Thoracic aorta (tissue), 2 donors: ENCODE measurements at regions not wholly inside any gene's neighbourhood (a gene's known extent, or its start where the extent isn't known, plus 50 kb on each side); places are given as distances from the start of the nearest gene placed in this dataset.

Source experiments
- ATAC-seq: fragments of 150-250 bp; one replicate; pipeline ENCODE4 v1.8.0; 2017; ENCODE audit warnings: low read depth; ENCODE audit not compliant: insufficient number of reproducible peaks, low FRiP score
- DNase-seq: peaks from one replicate; pipeline ENCODE4 v3.0.0-alpha.2; 2020; ENCODE audit warnings: low spot score
- H3K27ac ChIP-seq, 2 donors: fragments of 200-600 bp; sonication (generic); 1 replicate in 1 of 2; 2 replicates in 1 of 2; pipeline ENCODE4 v1.5.1; 2016; ENCODE audit warnings: mild to moderate bottlenecking in 2 of 2, moderate library complexity in 2 of 2
- H3K27me3 ChIP-seq: fragments of 200-600 bp; sonication (generic); replicated peaks from 2 replicates; pipeline ENCODE4 v1.6.0; 2016; ENCODE audit warnings: mild to moderate bottlenecking; ENCODE audit not compliant: insufficient read depth
- H3K36me3 ChIP-seq: fragments of 200-600 bp; sonication (generic); one replicate; pipeline ENCODE4 v1.5.1; 2016
- H3K4me1 ChIP-seq, 2 donors: fragments of 200-600 bp; sonication (generic); 1 replicate in 1 of 2; 2 replicates in 1 of 2; pipeline versions ENCODE4 v1.5.1 to v1.6.0; 2016; ENCODE audit warnings: low read depth in 2 of 2, mild to moderate bottlenecking in 1 of 2; ENCODE audit not compliant: control insufficient read depth in 1 of 2
- H3K4me3 ChIP-seq: fragments of 200-600 bp; sonication (generic); 2 replicates; pipeline ENCODE4 v1.5.1; 2016; ENCODE audit warnings: mild to moderate bottlenecking
- H3K9me3 ChIP-seq: fragments of 200-600 bp; sonication (generic); 2 replicates; pipeline ENCODE4 v1.5.1; 2016
- TF ChIP-seq, protein P1 (sequence below): fragments of 200-600 bp; sonication (generic); IDR thresholded peaks from one replicate; pipeline ENCODE4 v1.5.1; 2019; ENCODE audit warnings: antibody characterized with exemption

DNA sequence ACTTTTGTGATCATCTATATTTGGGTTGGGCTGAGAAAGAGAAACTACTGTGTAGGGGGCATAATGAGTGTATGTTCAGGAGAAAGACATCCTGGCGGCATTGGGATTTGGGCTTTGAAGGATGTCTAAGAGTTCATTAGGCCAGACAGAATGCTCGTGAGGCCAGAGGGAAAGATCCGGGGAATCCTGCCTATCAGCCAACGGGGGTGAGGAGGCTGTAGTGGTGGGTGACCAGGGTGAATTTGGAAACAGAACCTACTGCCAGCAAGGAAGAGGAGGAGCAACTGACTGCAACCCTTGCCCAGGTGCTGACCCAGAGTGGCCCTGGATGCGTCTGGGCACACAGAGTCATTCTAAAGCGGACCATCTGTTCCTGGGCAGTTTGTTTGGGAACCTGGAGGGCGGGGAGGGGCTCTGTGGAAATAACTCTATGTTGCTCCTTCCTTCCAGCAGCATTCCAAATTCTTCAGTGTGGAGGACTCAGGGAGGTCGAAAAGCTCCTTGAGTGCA, 56.9 kb upstream of the ECE1 start:
- no peak for ATAC-seq
- H3K4me1 ChIP-seq, result peaks cover 16 to 22% of the 10 kb centered on the region in 2 donors
- H3K27ac ChIP-seq, result no peak overlapping the region

DNA sequence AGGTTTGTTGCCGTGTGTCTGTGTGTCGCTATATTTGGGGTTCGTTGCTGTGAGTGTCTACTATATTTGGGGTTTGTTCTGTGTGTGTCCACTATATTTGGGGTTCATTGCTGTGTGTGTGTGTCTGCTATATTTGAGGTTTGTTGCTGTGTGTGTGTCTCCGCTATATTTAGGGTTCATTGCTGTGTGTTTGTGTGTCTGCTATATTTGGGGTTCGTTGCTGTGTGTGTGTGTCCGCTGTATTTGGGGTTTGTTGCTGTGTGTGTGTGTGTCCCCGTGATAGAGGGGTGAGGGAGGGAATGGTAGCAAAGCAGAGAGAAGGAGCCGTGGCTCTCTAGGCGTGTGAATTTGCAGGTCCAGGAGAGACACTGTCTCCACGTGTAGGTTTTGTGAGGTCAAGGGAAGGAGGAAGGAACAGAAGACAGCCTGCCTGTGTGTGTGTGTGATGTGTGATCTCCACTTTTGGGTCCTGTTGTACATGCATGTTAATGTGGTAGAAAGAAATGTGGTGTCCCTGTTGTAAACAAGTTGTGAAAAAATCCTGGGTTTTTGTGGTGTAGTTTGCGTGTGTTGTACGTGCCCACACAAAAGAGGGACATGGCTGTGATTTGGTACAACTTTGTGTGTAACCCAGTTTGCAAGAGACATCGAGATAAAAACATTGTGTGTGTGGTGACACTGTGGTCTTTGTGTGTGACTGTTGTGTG, 56.3 kb upstream of the ECE1 start:
- TF ChIP-seq, protein P1, sequence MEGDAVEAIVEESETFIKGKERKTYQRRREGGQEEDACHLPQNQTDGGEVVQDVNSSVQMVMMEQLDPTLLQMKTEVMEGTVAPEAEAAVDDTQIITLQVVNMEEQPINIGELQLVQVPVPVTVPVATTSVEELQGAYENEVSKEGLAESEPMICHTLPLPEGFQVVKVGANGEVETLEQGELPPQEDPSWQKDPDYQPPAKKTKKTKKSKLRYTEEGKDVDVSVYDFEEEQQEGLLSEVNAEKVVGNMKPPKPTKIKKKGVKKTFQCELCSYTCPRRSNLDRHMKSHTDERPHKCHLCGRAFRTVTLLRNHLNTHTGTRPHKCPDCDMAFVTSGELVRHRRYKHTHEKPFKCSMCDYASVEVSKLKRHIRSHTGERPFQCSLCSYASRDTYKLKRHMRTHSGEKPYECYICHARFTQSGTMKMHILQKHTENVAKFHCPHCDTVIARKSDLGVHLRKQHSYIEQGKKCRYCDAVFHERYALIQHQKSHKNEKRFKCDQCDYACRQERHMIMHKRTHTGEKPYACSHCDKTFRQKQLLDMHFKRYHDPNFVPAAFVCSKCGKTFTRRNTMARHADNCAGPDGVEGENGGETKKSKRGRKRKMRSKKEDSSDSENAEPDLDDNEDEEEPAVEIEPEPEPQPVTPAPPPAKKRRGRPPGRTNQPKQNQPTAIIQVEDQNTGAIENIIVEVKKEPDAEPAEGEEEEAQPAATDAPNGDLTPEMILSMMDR, result no peak
- no peaks in the 10 kb centered on the region for H3K9me3 ChIP-seq
- no peak for ATAC-seq
- DNase-seq, result no peak
- peaks cover 22 to 28% of the 10 kb centered on the region in 2 donors for H3K4me1 ChIP-seq
- H3K4me3 ChIP-seq, result peak overlapping the region; percentile 92
- H3K27ac ChIP-seq, result no peak overlapping the region
- no peaks in the 10 kb centered on the region for H3K27me3 ChIP-seq
- no peaks in the 10 kb centered on the region for H3K36me3 ChIP-seq

More for the DNA sequence above, 56.9 kb upstream of the ECE1 start:
- Histone ChIP-seq H3K27me3 (no peaks in the 10 kb centered on the region), H3K36me3 (no peaks in the 10 kb centered on the region), H3K4me3 (no peak overlapping the region), H3K9me3 (no peaks in the 10 kb centered on the region)
- TF ChIP-seq, protein P1, result no peak
- no peak for DNase-seq

DNA sequence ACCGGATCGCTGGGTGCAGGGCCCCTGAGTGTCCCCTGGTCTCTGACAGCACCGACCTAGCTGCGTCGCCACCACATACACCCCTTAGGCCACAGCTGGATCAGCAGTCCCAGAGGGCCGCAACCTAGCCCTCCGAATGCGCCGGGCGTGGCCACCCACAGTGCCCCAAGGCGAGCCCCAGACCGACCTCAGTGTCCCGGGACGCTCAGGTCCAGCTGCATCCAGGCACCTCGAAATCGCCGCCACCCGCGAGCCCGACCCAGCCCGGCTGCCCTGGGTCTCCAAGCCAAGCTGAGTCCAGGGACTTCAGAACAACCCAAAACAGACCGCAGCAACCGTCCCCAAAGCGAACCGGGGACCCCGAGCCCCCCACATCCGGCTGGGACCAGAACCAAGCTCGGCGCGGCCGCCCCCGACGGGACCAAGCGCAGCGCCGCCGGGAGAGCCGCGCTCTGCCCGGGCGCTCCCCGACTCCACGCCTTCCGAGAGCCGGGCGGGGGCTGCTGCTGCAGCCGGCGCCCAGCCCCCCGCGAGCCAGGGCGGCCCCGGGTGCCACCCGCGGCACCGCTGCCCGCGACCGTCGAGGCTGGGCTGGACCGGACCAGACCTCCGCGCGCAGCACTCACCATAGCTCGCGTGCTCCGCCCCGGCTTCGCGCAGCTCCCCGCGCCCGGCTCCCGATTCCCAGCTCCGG, 54.6 kb upstream of the ECE1 start:
- Histone ChIP-seq H3K4me3 (peak overlapping the region; percentile 92), H3K27me3 (no peaks in the 10 kb centered on the region), H3K36me3 (no peaks in the 10 kb centered on the region), H3K9me3 (no peaks in the 10 kb centered on the region), H3K27ac (peak overlapping the region; percentile 92 to 98), H3K4me1 (peaks cover 31 to 44% of the 10 kb centered on the region in 2 donors)
- DNase-seq (no peak), ATAC-seq (no peak)
- TF ChIP-seq, protein P1, result no peak

DNA sequence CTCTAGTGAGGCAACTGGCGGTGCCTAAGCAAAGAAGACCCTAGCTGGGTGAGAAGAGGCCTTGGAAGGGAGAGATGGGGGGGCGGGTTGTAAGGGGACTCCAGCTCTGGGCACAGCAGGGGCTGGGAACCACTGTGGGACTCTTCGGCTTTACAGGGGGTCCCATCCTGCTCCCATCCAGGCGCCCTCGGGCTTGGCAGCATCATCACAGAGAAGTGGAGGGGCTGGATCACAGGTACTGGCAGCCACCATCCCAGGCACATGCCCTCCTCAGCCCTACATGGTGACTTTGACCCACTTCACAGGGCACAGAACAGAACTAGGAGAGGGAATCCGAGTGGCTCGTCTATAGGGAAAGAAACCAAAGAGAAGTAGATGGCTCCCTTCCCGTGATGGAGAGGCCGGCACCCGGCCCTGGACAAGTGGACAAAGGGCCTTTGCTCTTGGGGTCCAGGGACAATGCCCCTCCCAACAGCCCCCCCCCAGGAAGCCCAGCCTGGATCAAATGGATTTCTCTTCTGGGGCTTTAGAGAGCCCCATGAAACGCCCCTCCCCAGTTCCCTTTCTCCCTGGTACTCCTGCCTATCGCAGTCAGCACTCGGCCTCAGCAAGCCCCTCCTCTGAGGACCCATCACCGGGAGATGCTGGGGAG, 54.0 kb upstream of the ECE1 start:
- TF ChIP-seq, protein P1, result no peak
- Histone ChIP-seq H3K4me1 (peaks cover 35 to 51% of the 10 kb centered on the region in 2 donors), H3K27ac (peak overlapping the region; percentile 92 to 98), H3K9me3 (no peaks in the 10 kb centered on the region), H3K27me3 (no peaks in the 10 kb centered on the region), H3K4me3 (peak overlapping the region; percentile 92), H3K36me3 (no peaks in the 10 kb centered on the region)
- ATAC-seq (no peak), DNase-seq (no peak)
